HCT116 (cell line): ENCODE measurements at regions not wholly inside any gene's neighbourhood (a gene's known extent, or its start where the extent isn't known, plus 50 kb on each side); places are given as distances from the start of the nearest gene placed in this dataset.

ENCODE experiments used
- ATAC-seq: fragments of 200-7000 bp; cut with Tn5 transposase; 2 replicates; pipeline ENCODE4 v1.9.1; 2020; ENCODE audit warnings: mild to moderate bottlenecking, moderate library complexity
- BruUV-seq: library from RNA; stranded (reverse); fragments of 400-500 nt; replicated peaks from 2 replicates; lab custom pipeline; 2021; lab: Mats Ljungman, UMichigan
- CTCF ChIA-PET: fragments of 300-600 bp; sonication (Branson Sonifier 250); formaldehyde crosslinking; loops from one replicate; lab custom pipeline; 2021; ENCODE audit warnings: antibody characterized with exemption; lab: Charles Lee
- POLR2A ChIA-PET: fragments of 300-600, 350-600 bp; sonication (Branson Sonifier 250); formaldehyde crosslinking; loops from one replicate; lab custom pipeline; 2021; ENCODE audit warnings: antibody characterized with exemption; lab: Charles Lee
- RAD21 ChIA-PET, 2 experiments: fragments of 300-600 bp; sonication (Branson Sonifier 250); formaldehyde crosslinking; loops; one replicate each; lab custom pipeline; 2023; ENCODE audit warnings: low total read pairs in 2 of 2; ENCODE audit not compliant: uncharacterized antibody in 2 of 2, unreplicated experiment in 2 of 2, low non-redundant PET in 1 of 2; lab: Charles Lee
- DNase-seq: peaks from one replicate; pipeline ENCODE4 v3.0.0-alpha.2; 2010; ENCODE audit warnings: low read depth, low spot score
- H2AFZ ChIP-seq: fragments of 200-600 bp; shearing (Covaris generic), sonication (generic); 2 replicates; pipeline ENCODE4 v1.6.1; 2017; ENCODE audit warnings: low read depth, mixed run types, mixed read lengths, antibody characterized with exemption, low read length; ENCODE audit not compliant: poor library complexity, severe bottlenecking
- H3K27ac ChIP-seq: 2 replicates; pipeline ENCODE4 v1.5.1; 2012; ENCODE audit warnings: low read depth, low read length
- H3K27me3 ChIP-seq: fragments of 200-600 bp; sonication (generic); 2 replicates; pipeline ENCODE4 v1.6.1; 2016; ENCODE audit warnings: mixed run types, low read length, mixed read lengths; ENCODE audit not compliant: insufficient read depth
- H3K36me3 ChIP-seq, 2 experiments: fragments of 200-500 bp in 1 of 2; fragments of 200-600 bp in 1 of 2; sonication (Bioruptor generic) in 1 of 2; sonication (generic) in 1 of 2; 2 replicates each; pipeline versions ENCODE4 v1.5.1 to v1.6.1; 2014 to 2016; ENCODE audit warnings: low read length in 2 of 2, inconsistent platforms in 1 of 2, mixed read lengths in 1 of 2, mixed run types in 1 of 2; ENCODE audit not compliant: insufficient read depth in 2 of 2, control insufficient read depth in 1 of 2
- H3K4me1 ChIP-seq, 2 experiments: fragments of 200-600 bp in 1 of 2; sonication (generic) in 1 of 2; 2 replicates each; pipeline versions ENCODE4 v1.5.1 to v1.6.1; 2012 to 2017; ENCODE audit warnings: low read length in 2 of 2, inconsistent platforms in 1 of 2, mild to moderate bottlenecking in 1 of 2, mixed read lengths in 1 of 2, mixed run types in 1 of 2, moderate library complexity in 1 of 2; ENCODE audit not compliant: insufficient read depth in 2 of 2, control insufficient read depth in 1 of 2
- H3K4me2 ChIP-seq: fragments of 200-600 bp; sonication (generic); 2 replicates; pipeline ENCODE4 v1.6.1; 2017; ENCODE audit warnings: mixed run types, low read length, mixed read lengths
- H3K4me3 ChIP-seq, 2 experiments: fragments of 200-600 bp in 1 of 2; sonication (generic) in 1 of 2; replicated peaks in 1 of 2; 2 replicates each; pipeline ENCODE4 v1.5.1; 2011 to 2016; ENCODE audit warnings: low read length in 2 of 2, control low read depth in 1 of 2, low read depth in 1 of 2, mild to moderate bottlenecking in 1 of 2, mixed read lengths in 1 of 2, mixed run types in 1 of 2
- H3K79me2 ChIP-seq: fragments of 200-600 bp; sonication (generic); 2 replicates; pipeline ENCODE4 v1.6.1; 2017; ENCODE audit warnings: mild to moderate bottlenecking, mixed run types, low read length, moderate library complexity, mixed read lengths; ENCODE audit not compliant: insufficient read depth
- H3K9ac ChIP-seq: fragments of 200-600 bp; sonication (generic); 2 replicates; pipeline ENCODE4 v1.6.1; 2016; ENCODE audit warnings: low read length, mixed read lengths
- H3K9me2 ChIP-seq: fragments of 200-600 bp; sonication (generic), shearing (Covaris generic); 2 replicates; pipeline ENCODE4 v1.6.1; 2017; ENCODE audit warnings: mixed run types, mild to moderate bottlenecking, moderate library complexity; ENCODE audit not compliant: insufficient read depth
- H3K9me3 ChIP-seq, 2 experiments: fragments of 200-500 bp in 1 of 2; fragments of 200-600 bp in 1 of 2; sonication (Bioruptor generic) in 1 of 2; sonication (generic) in 1 of 2; 2 replicates each; pipeline ENCODE4 v1.6.1; 2014 to 2017; ENCODE audit warnings: low read length in 2 of 2, mixed read lengths in 2 of 2, inconsistent platforms in 1 of 2, low read depth in 1 of 2, mild to moderate bottlenecking in 1 of 2, mixed run types in 1 of 2, moderate library complexity in 1 of 2; ENCODE audit not compliant: control insufficient read depth in 1 of 2, insufficient read depth in 1 of 2
- H4K20me1 ChIP-seq: fragments of 200-600 bp; sonication (generic), shearing (Covaris generic); 2 replicates; pipeline ENCODE4 v1.6.1; 2017; ENCODE audit warnings: mixed run types, mild to moderate bottlenecking, moderate library complexity; ENCODE audit not compliant: insufficient read depth
- EGR1 ChIP-seq: IDR thresholded peaks from 2 replicates; pipeline ENCODE4 v1.6.1; 2012; ENCODE audit warnings: low read depth
- ELF1 ChIP-seq: IDR thresholded peaks from 2 replicates; pipeline ENCODE4 v1.6.1; 2012; ENCODE audit warnings: low read depth, borderline replicate concordance
- EZH2 ChIP-seq: fragments of 200-600 bp; sonication (generic); IDR thresholded peaks from 2 replicates; pipeline ENCODE4 v1.6.1; 2017; ENCODE audit warnings: antibody characterized with exemption, mixed run types
- EZH2phosphoT487 ChIP-seq: fragments of 200-600 bp; IDR thresholded peaks from 2 replicates; pipeline ENCODE4 v1.6.1; 2018; ENCODE audit warnings: antibody characterized with exemption, borderline replicate concordance
- FOSL1 ChIP-seq: IDR thresholded peaks from 2 replicates; pipeline ENCODE4 v1.6.1; 2012; ENCODE audit warnings: low read depth
- JUND ChIP-seq: IDR thresholded peaks from 2 replicates; pipeline ENCODE4 v1.6.1; 2012
- POLR2A ChIP-seq: IDR thresholded peaks from 2 replicates; pipeline ENCODE4 v1.7.0; 2011; ENCODE audit warnings: borderline replicate concordance; ENCODE audit not compliant: insufficient read depth, insufficient read length; ENCODE audit errors: extremely low read depth
- RAD21 ChIP-seq: IDR thresholded peaks from 2 replicates; pipeline ENCODE4 v1.6.1; 2012; ENCODE audit warnings: low read depth, mild to moderate bottlenecking
- YY1 ChIP-seq: IDR thresholded peaks from 2 replicates; pipeline ENCODE4 v1.6.1; 2011; ENCODE audit warnings: low read length, low read depth, moderate library complexity, mild to moderate bottlenecking; ENCODE audit not compliant: insufficient replicate concordance; ENCODE audit errors: extremely low read depth
- ZFX ChIP-seq: fragments of 450-650 bp; IDR thresholded peaks from 2 replicates; pipeline ENCODE4 v1.6.1; 2017
- intact Hi-C: fragments of 100-400 bp; cut with micrococcal nuclease; formaldehyde crosslinking; loops from 2 replicates; pipeline ENCODE4 v1.10.0; 2022
- TF ChIP-seq, protein P1 (sequence below): IDR thresholded peaks from 2 replicates; pipeline ENCODE4 v1.6.1; 2012
- TF ChIP-seq, protein P2 (sequence below), 3 experiments: fragments of 200-600 bp in 1 of 3; sonication (generic) in 1 of 3; IDR thresholded peaks in 2 of 3; conservative IDR thresholded peaks in 1 of 3; 2 replicates each; pipeline ENCODE4 v1.5.1; 2012 to 2017; ENCODE audit warnings: low read depth in 2 of 3, low read length in 2 of 3, antibody characterized with exemption in 1 of 3, borderline replicate concordance in 1 of 3, control low read depth in 1 of 3, mild to moderate bottlenecking in 1 of 3, mixed read lengths in 1 of 3, mixed run types in 1 of 3, moderate library complexity in 1 of 3; ENCODE audit not compliant: insufficient read depth in 1 of 3
- TF ChIP-seq, protein P3 (sequence below): IDR thresholded peaks from 2 replicates; pipeline ENCODE4 v1.6.1; 2012
- TF ChIP-seq, protein P4 (sequence below): IDR thresholded peaks from 2 replicates; pipeline ENCODE4 v1.6.1; 2011; ENCODE audit warnings: mild to moderate bottlenecking, low read length, moderate library complexity; ENCODE audit not compliant: insufficient replicate concordance; ENCODE audit errors: extremely low read depth

DNA sequence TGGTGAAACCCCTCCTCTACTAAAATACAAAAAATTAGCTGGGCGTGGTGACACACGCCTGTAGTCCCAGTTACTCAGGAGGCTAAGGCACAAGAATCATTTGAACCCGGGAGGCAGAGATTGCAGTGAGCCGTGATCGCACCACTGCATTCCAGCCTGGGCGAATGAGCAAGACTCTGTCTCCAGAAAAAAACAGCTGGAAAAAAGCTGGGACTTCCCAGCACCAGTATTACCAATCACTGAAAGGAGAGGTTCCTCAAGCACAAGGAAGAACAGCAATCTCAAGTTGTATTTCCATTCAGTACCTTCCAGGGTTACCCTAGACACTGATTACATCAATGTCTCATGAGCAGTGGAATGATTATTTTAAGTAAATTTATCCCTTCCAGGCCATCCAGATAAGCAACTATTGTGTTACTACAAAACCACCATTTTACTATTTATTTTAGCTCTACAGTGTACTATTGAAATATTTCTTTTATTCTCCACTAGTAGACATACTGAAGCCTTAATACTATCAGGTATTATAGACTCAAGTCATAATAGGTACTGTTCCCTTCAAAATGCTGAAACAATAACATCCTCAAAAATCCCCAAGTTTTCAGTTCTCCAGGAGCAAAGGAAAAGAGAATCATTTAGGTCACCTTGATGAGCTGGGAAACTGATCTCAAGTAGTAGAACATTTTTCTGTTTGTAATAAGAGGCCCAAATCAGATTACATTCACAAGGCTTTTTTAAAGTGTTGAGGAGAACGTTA is 54.8 kb upstream of the VGLL4 start:
- no peak overlapping the region for H3K27ac ChIP-seq
- H3K9me2 ChIP-seq: no peaks in the 10 kb centered on the region
- H2AFZ ChIP-seq: no peak overlapping the region
- no peaks in the 10 kb centered on the region for H3K36me3 ChIP-seq
- H3K4me1 ChIP-seq: no peaks in the 10 kb centered on the region
- no peak for ATAC-seq
- H3K9ac ChIP-seq: no peak overlapping the region
- no peak for TF ChIP-seq FOSL1
- TF ChIP-seq, all 23 proteins: peak for 0
- no peak overlapping the region for H3K4me2 ChIP-seq
- intact Hi-C loops: no loop called here
- H3K27me3 ChIP-seq: no peaks in the 10 kb centered on the region
- H4K20me1 ChIP-seq: no peaks in the 10 kb centered on the region
- no peak for DNase-seq
- no peaks in the 10 kb centered on the region for H3K9me3 ChIP-seq
- ChIA-PET RAD21 (no interaction called here), CTCF (no interaction called here), POLR2A (no interaction called here)
- H3K4me3 ChIP-seq: no peak overlapping the region
- peaks cover 10% of the 10 kb centered on the region; the same call in 1 of the 2 replicates for H3K79me2 ChIP-seq
- BruUV-seq: no TSS peak

DNA sequence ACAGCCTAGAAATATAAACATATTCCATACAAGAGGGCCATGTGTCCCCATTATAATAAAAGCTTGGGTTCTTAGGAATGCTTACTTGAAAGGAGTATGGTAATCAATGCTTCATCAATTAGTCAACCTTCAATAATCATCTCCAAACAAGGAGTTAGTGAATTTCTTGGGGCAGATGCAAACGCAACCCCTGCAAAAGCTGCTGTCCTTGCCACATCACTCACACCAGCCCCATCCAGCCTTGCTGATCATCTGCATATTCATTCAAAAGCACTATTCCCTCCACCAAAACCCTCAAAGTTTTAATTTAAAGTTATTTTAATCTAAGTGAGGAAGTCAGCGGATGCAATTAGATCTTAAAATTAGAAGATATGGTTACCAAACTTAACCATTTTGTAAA is 54.0 kb upstream of the VGLL4 start:
- Histone ChIP-seq H3K4me3 (no peak overlapping the region), H3K27me3 (no peaks in the 10 kb centered on the region), H3K79me2 (peaks cover 12% of the 10 kb centered on the region; the same call in 1 of the 2 replicates), H2AFZ (no peak overlapping the region), H3K4me2 (no peak overlapping the region), H4K20me1 (no peaks in the 10 kb centered on the region), H3K9ac (no peak overlapping the region), H3K4me1 (no peaks in the 10 kb centered on the region), H3K9me2 (no peaks in the 10 kb centered on the region), H3K27ac (no peak overlapping the region), H3K36me3 (no peaks in the 10 kb centered on the region), H3K9me3 (no peaks in the 10 kb centered on the region)
- TF ChIP-seq JUND (no peak), EGR1 (no peak), EZH2phosphoT487 (no peak), YY1 (no peak), POLR2A (no peak), EZH2 (no peak), RAD21 (no peak), ZFX (no peak), ELF1 (no peak), FOSL1 (no peak)
- TF ChIP-seq, protein P1, sequence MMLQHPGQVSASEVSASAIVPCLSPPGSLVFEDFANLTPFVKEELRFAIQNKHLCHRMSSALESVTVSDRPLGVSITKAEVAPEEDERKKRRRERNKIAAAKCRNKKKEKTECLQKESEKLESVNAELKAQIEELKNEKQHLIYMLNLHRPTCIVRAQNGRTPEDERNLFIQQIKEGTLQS: no peak
- TF ChIP-seq, protein P2, sequence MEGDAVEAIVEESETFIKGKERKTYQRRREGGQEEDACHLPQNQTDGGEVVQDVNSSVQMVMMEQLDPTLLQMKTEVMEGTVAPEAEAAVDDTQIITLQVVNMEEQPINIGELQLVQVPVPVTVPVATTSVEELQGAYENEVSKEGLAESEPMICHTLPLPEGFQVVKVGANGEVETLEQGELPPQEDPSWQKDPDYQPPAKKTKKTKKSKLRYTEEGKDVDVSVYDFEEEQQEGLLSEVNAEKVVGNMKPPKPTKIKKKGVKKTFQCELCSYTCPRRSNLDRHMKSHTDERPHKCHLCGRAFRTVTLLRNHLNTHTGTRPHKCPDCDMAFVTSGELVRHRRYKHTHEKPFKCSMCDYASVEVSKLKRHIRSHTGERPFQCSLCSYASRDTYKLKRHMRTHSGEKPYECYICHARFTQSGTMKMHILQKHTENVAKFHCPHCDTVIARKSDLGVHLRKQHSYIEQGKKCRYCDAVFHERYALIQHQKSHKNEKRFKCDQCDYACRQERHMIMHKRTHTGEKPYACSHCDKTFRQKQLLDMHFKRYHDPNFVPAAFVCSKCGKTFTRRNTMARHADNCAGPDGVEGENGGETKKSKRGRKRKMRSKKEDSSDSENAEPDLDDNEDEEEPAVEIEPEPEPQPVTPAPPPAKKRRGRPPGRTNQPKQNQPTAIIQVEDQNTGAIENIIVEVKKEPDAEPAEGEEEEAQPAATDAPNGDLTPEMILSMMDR (IDR thresholded peaks at IDR 0.05 in 2 of 3, conservative IDR thresholded peaks at IDR 0.05 in 1 of 3; ENCODE audit: borderline replicate concordance in 1 of 3, insufficient read depth in 1 of 3, low read depth in 2 of 3, low read length in 2 of 3): no peak
- TF ChIP-seq, protein P3, sequence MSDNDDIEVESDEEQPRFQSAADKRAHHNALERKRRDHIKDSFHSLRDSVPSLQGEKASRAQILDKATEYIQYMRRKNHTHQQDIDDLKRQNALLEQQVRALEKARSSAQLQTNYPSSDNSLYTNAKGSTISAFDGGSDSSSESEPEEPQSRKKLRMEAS: no peak
- TF ChIP-seq, protein P4, sequence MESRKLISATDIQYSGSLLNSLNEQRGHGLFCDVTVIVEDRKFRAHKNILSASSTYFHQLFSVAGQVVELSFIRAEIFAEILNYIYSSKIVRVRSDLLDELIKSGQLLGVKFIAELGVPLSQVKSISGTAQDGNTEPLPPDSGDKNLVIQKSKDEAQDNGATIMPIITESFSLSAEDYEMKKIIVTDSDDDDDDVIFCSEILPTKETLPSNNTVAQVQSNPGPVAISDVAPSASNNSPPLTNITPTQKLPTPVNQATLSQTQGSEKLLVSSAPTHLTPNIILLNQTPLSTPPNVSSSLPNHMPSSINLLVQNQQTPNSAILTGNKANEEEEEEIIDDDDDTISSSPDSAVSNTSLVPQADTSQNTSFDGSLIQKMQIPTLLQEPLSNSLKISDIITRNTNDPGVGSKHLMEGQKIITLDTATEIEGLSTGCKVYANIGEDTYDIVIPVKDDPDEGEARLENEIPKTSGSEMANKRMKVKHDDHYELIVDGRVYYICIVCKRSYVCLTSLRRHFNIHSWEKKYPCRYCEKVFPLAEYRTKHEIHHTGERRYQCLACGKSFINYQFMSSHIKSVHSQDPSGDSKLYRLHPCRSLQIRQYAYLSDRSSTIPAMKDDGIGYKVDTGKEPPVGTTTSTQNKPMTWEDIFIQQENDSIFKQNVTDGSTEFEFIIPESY: no peak
- intact Hi-C loops: no loop called here
- CTCF ChIA-PET: no interaction called here
- ATAC-seq (no peak), DNase-seq (no peak)
- POLR2A ChIA-PET: no interaction called here
- RAD21 ChIA-PET: no interaction called here
- no TSS peak for BruUV-seq
